AG04449 (cell line): ENCODE measurements at regions not wholly inside any gene's neighbourhood (a gene's known extent, or its start where the extent isn't known, plus 50 kb on each side); places are given as distances from the start of the nearest gene placed in this dataset.
"Not testable (repeated sequence)": the region's sequence is repeated elsewhere in the genome, so short reads cannot be mapped to it uniquely, and the experiment has no call there.

ENCODE experiments used
- CTCF ChIA-PET: fragments of 350-600 bp; formaldehyde crosslinking; extraction: SDS; loops from one replicate; lab custom pipeline; 2021; ENCODE audit warnings: antibody characterized with exemption; lab: Yijun Ruan, JAX
- POLR2A ChIA-PET: fragments of 400-600, 350-600 bp; formaldehyde crosslinking; extraction: SDS; loops from one replicate; lab custom pipeline; 2020; ENCODE audit warnings: antibody characterized with exemption, inconsistent platforms; lab: Yijun Ruan, JAX
- DNase-seq: peaks from one replicate; pipeline ENCODE4 v3.0.0-alpha.2; 2010; ENCODE audit warnings: low read depth, low spot score
- H3K4me3 ChIP-seq: 2 replicates; pipeline ENCODE4 v1.5.1; 2011; ENCODE audit warnings: low read depth, mild to moderate bottlenecking, control low read depth, low read length
- CTCF ChIP-seq: IDR thresholded peaks from one replicate; pipeline ENCODE4 v1.5.1; 2011; ENCODE audit warnings: mild to moderate bottlenecking, moderate library complexity, low read length, control low read depth, inconsistent platforms; ENCODE audit not compliant: insufficient read depth; ENCODE audit errors: missing control alignments

GRCh38 chr14:83297361-83297760, 1763.7 kb upstream of the SEL1L start:
- ChIA-PET CTCF (no interaction called here), POLR2A (no interaction called here)
- no peak for TF ChIP-seq CTCF
- DNase-seq, result no peak
- H3K4me3 ChIP-seq, result no peak overlapping the region

- POLR2A ChIA-PET, H3K4me3 ChIP-seq, DNase-seq, CTCF ChIA-PET: not testable (repeated sequence)
Observed at GRCh38 chr14:83298016-83298415, 1764.4 kb upstream of the SEL1L start.

GRCh38 chr14:83300476-83301064, 1766.9 kb upstream of the SEL1L start:
- CTCF ChIA-PET, result interaction anchor here (1.5 to 1.6 kb wide), 2 partner anchors 18 to 30 kb away, joined by 4 to 5 read pairs; no protein-coding TSS in a partner anchor
- POLR2A ChIA-PET, result no interaction called here
- no peak for DNase-seq
- peak; percentile 70 for TF ChIP-seq CTCF
- H3K4me3 ChIP-seq, result no peak overlapping the region

- CTCF ChIA-PET, result no interaction called here
- POLR2A ChIA-PET, result no interaction called here
- no peak for TF ChIP-seq CTCF
- DNase-seq, result no peak
- no peak overlapping the region for H3K4me3 ChIP-seq
Observed at GRCh38 chr14:83301791-83302190, 1768.1 kb upstream of the SEL1L start.

GRCh38 chr14:83309211-83309610, 1775.6 kb upstream of the SEL1L start:
- no peak overlapping the region for H3K4me3 ChIP-seq
- POLR2A ChIA-PET, result no interaction called here
- CTCF ChIA-PET, result no interaction called here
- DNase-seq, result no peak
- no peak for TF ChIP-seq CTCF

- CTCF ChIA-PET, result no interaction called here
- no peak for DNase-seq
- H3K4me3 ChIP-seq, result no peak overlapping the region
- POLR2A ChIA-PET, result no interaction called here
- TF ChIP-seq CTCF, result no peak
Observed at GRCh38 chr14:83309833-83310232, 1776.2 kb upstream of the SEL1L start.

- CTCF ChIA-PET, result no interaction called here
- TF ChIP-seq CTCF, result no peak
- no peak for DNase-seq
- POLR2A ChIA-PET, result no interaction called here
- H3K4me3 ChIP-seq, result no peak overlapping the region
Observed at GRCh38 chr14:83312511-83312910, 1778.9 kb upstream of the SEL1L start.
